HUDEP-2 (cell line): ENCODE measurements at regions not wholly inside any gene's neighbourhood (a gene's known extent, or its start where the extent isn't known, plus 50 kb on each side); places are given as distances from the start of the nearest gene placed in this dataset.

Source experiments
- DNase-seq, 76 experiments: peaks; one replicate each; lab custom pipeline; 2025; ENCODE audit not compliant: unreplicated experiment in 76 of 76; lab: John Stamatoyannopoulos, UW

GRCh38 chr2:60067006-60067405 is 486.4 kb downstream of the BCL11A start:
- DNase-seq: no peak

GRCh38 chr2:60066096-60066839 is 487.2 kb downstream of the BCL11A start:
- no peak for DNase-seq

GRCh38 chr2:60064687-60065389 is 488.6 kb downstream of the BCL11A start:
- no peak for DNase-seq

GRCh38 chr2:60058781-60059180 is 494.7 kb downstream of the BCL11A start:
- no peak for DNase-seq

- no peak for DNase-seq
Measured at GRCh38 chr2:60054571-60055340, 498.7 kb downstream of the BCL11A start.

- DNase-seq: no peak
Measured at GRCh38 chr2:60053791-60054190, 499.7 kb downstream of the BCL11A start.

GRCh38 chr2:60052601-60053000 is 500.9 kb downstream of the BCL11A start:
- DNase-seq: no peak

GRCh38 chr2:60051991-60052390 is 501.5 kb downstream of the BCL11A start:
- DNase-seq: no peak

GRCh38 chr2:60047944-60048525 is 505.4 kb downstream of the BCL11A start:
- DNase-seq: peak in 1 of 76 experiments; percentile 4

- DNase-seq: no peak
Measured at GRCh38 chr2:60047347-60047746, 506.1 kb downstream of the BCL11A start.

GRCh38 chr2:60046529-60046928 is 506.9 kb downstream of the BCL11A start:
- DNase-seq: no peak

- no peak for DNase-seq
Measured at GRCh38 chr2:60045456-60045855, 508.0 kb downstream of the BCL11A start.

- DNase-seq: no peak
Measured at GRCh38 chr2:60044484-60044883, 509.0 kb downstream of the BCL11A start.

GRCh38 chr2:60042023-60042422 is 511.4 kb downstream of the BCL11A start:
- DNase-seq: no peak

GRCh38 chr2:60033325-60033724 is 520.1 kb downstream of the BCL11A start:
- DNase-seq: no peak

GRCh38 chr2:60029566-60029883 is 523.9 kb downstream of the BCL11A start:
- DNase-seq: no peak

- no peak for DNase-seq
Measured at GRCh38 chr2:60028849-60029565, 524.4 kb downstream of the BCL11A start.

GRCh38 chr2:60025496-60025895 is 528.0 kb downstream of the BCL11A start:
- no peak for DNase-seq

GRCh38 chr2:60023256-60023985 is 530.0 kb downstream of the BCL11A start:
- no peak for DNase-seq

- DNase-seq: no peak
Measured at GRCh38 chr2:60007671-60008070, 545.8 kb downstream of the BCL11A start.
